KMS-11 (cell line): ENCODE measurements at regions not wholly inside any gene's neighbourhood (a gene's known extent, or its start where the extent isn't known, plus 50 kb on each side); places are given as distances from the start of the nearest gene placed in this dataset.
"Not testable (repeated sequence)": the region's sequence is repeated elsewhere in the genome, so short reads cannot be mapped to it uniquely, and the experiment has no call there.

Source experiments
- H2AFZ ChIP-seq: fragments of 200-600 bp; sonication (generic); 2 replicates; pipeline ENCODE4 v1.6.1; 2016; ENCODE audit warnings: antibody characterized with exemption, mixed run types, low read depth
- H3K27ac ChIP-seq: fragments of 200-600 bp; sonication (generic); 2 replicates; pipeline ENCODE4 v1.6.1; 2016; ENCODE audit warnings: mild to moderate bottlenecking, mixed run types
- H3K27me3 ChIP-seq: fragments of 200-600 bp; sonication (generic); 2 replicates; pipeline ENCODE4 v1.6.1; 2017; ENCODE audit warnings: mild to moderate bottlenecking, low read depth, mixed run types, moderate library complexity; ENCODE audit not compliant: insufficient read depth
- H3K36me3 ChIP-seq: fragments of 200-600 bp; sonication (generic); 2 replicates; pipeline ENCODE4 v1.6.1; 2017; ENCODE audit warnings: mild to moderate bottlenecking, mixed run types; ENCODE audit not compliant: insufficient read depth
- H3K4me1 ChIP-seq: fragments of 200-600 bp; sonication (generic); 2 replicates; pipeline ENCODE4 v1.6.1; 2016; ENCODE audit warnings: mild to moderate bottlenecking, low read depth, mixed run types; ENCODE audit not compliant: poor library complexity, severe bottlenecking
- H3K4me2 ChIP-seq: fragments of 200-600 bp; sonication (generic); 2 replicates; pipeline ENCODE4 v1.7.0; 2016; ENCODE audit warnings: mild to moderate bottlenecking, mixed run types
- H3K4me3 ChIP-seq: fragments of 200-600 bp; sonication (generic); IDR thresholded peaks from 2 replicates; pipeline ENCODE4 v1.6.1; 2017; ENCODE audit warnings: low read depth, low read length, mixed read lengths; ENCODE audit not compliant: insufficient read depth
- H3K79me2 ChIP-seq: fragments of 200-600 bp; sonication (generic); 2 replicates; pipeline ENCODE4 v1.6.1; 2016; ENCODE audit warnings: low read depth, mixed run types; ENCODE audit not compliant: insufficient read depth
- H3K9ac ChIP-seq: fragments of 200-600 bp; sonication (generic); 2 replicates; pipeline ENCODE4 v1.6.1; 2016; ENCODE audit warnings: mild to moderate bottlenecking, mixed run types
- H4K20me1 ChIP-seq: fragments of 200-600 bp; sonication (generic); 2 replicates; pipeline ENCODE4 v1.6.1; 2016; ENCODE audit warnings: mild to moderate bottlenecking, mixed run types; ENCODE audit not compliant: insufficient read depth
- CTCF ChIP-seq: fragments of 200-600 bp; sonication (generic); conservative IDR thresholded peaks from 2 replicates; pipeline ENCODE4 v1.6.1; 2017; ENCODE audit warnings: low read depth, mild to moderate bottlenecking, antibody characterized with exemption, low read length, moderate library complexity, mixed read lengths

GRCh38 chr6:94902974-94903628, 674.2 kb upstream of the MANEA start:
- Histone ChIP-seq H3K4me2 (no peak overlapping the region), H3K9ac (no peak overlapping the region), H4K20me1 (no peaks in the 10 kb centered on the region), H3K4me3 (no peak overlapping the region), H3K27ac (no peak overlapping the region), H2AFZ (no peak overlapping the region), H3K27me3 (no peaks in the 10 kb centered on the region), H3K79me2 (no peaks in the 10 kb centered on the region), H3K4me1 (no peaks in the 10 kb centered on the region), H3K36me3 (no peaks in the 10 kb centered on the region)
- no peak for TF ChIP-seq CTCF

GRCh38 chr6:94899191-94899590, 678.1 kb upstream of the MANEA start:
- H3K27me3 ChIP-seq = no peaks in the 10 kb centered on the region
- no peak overlapping the region for H2AFZ ChIP-seq
- no peak overlapping the region for H3K4me2 ChIP-seq
- H4K20me1 ChIP-seq = no peaks in the 10 kb centered on the region
- no peak overlapping the region for H3K9ac ChIP-seq
- H3K27ac ChIP-seq = no peak overlapping the region
- no peak for TF ChIP-seq CTCF
- no peak overlapping the region for H3K4me3 ChIP-seq
- H3K36me3 ChIP-seq = no peaks in the 10 kb centered on the region
- no peaks in the 10 kb centered on the region for H3K79me2 ChIP-seq
- no peaks in the 10 kb centered on the region for H3K4me1 ChIP-seq

GRCh38 chr6:94894300-94894699, 683.0 kb upstream of the MANEA start:
- Histone ChIP-seq H3K79me2 (no peaks in the 10 kb centered on the region), H3K4me2 (no peak overlapping the region), H2AFZ (no peak overlapping the region), H3K36me3 (no peaks in the 10 kb centered on the region), H3K4me1 (no peaks in the 10 kb centered on the region), H3K4me3 (no peak overlapping the region), H4K20me1 (no peaks in the 10 kb centered on the region), H3K27ac (no peak overlapping the region), H3K27me3 (no peaks in the 10 kb centered on the region), H3K9ac (no peak overlapping the region)
- no peak for TF ChIP-seq CTCF

- TF ChIP-seq CTCF = no peak
- H3K79me2 ChIP-seq = no peaks in the 10 kb centered on the region
- no peaks in the 10 kb centered on the region for H3K36me3 ChIP-seq
- no peak overlapping the region for H3K27ac ChIP-seq
- H4K20me1 ChIP-seq = no peaks in the 10 kb centered on the region
- H3K4me3 ChIP-seq = no peak overlapping the region
- H3K9ac ChIP-seq = no peak overlapping the region
- no peak overlapping the region for H2AFZ ChIP-seq
- H3K4me2 ChIP-seq = no peak overlapping the region
- H3K27me3 ChIP-seq = no peaks in the 10 kb centered on the region
- H3K4me1 ChIP-seq = no peaks in the 10 kb centered on the region
Observed at GRCh38 chr6:94893327-94893726, 684.0 kb upstream of the MANEA start.

DNA sequence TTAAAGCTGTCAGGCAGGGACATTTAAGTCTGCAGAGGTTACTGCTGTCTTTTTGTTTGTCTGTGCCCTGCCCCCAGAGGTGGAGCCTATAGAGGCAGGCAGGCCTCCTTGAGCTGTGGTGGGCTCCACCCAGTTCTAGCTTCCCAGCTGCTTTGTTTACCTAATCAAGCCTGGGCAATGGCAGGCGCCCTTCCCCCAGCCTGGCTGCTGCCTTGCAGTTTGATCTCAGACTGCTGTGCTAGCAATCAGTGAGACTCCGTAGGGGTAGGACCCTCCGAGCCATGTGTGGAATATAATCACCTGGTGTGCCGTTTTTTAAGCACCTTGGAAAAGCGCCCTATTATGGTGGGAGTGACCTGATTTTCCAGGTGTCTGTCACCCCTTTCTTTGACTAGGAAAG, 703.5 kb upstream of the MANEA start:
- not testable (repeated sequence) for H3K9ac ChIP-seq, H3K27ac ChIP-seq, H3K36me3 ChIP-seq, H3K4me1 ChIP-seq, H4K20me1 ChIP-seq, H3K4me3 ChIP-seq, H2AFZ ChIP-seq, H3K79me2 ChIP-seq, H3K27me3 ChIP-seq, H3K4me2 ChIP-seq
